ENCODE measurements at regions not wholly inside any gene's neighbourhood (a gene's known extent, or its start where the extent isn't known, plus 50 kb on each side); places are given as distances from the start of the nearest gene placed in this dataset.
A peak's percentile ranks its signal among the peaks of the same experiment; 100 is the strongest.
"Not testable (repeated sequence)": the region's sequence is repeated elsewhere in the genome, so short reads cannot be mapped to it uniquely, and the experiment has no call there.

DNA sequence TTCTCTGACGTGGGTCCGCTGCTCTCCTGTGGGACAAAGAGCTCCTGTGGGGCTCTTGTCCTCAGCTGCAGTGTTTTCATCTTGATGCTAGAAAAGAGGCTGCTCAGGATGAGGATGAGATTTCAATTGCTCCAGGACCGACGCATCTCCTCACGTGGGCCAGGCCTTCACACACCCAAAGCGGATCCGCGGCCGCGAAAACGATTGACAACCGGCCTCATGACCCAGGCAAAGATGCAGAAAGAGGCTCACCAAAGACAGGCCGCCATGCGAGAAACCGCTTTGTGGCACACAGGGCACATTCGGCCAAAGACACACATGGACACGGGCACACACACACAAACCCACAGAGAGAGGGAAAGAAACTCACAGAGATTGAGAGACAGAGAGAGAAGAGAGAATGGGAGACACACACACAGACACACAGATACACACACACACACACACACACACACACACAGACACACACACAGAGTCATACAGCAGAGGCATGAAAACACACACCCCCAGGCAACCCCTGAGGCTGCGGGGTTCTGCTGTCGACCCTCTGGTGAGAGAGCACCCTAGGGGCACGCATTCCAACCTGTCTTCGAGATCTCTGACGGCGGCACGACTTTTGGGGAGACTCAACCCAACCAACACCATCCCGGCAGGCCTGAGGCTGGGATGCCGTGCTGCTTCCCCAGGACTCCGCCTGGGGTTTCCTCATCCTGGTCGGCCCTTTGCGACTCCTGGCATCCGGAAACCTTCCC, 168.5 kb upstream of the ZNF337 start:
- DNase-seq (ENCODE audit: low spot score) = peak; percentile 37

GRCh38 chr20:25864326-25864962, 167.8 kb upstream of the ZNF337 start:
- peak; percentile 28 for DNase-seq (ENCODE audit: low spot score)

- peak; percentile 28 for DNase-seq (ENCODE audit: low spot score)
These were observed 167.1 kb upstream of the ZNF337 start for GRCh38 chr20:25863536-25864325.

- DNase-seq (ENCODE audit: low spot score) = peak; percentile 89
These were observed 166.4 kb upstream of the ZNF337 start for GRCh38 chr20:25862967-25863530.

DNA sequence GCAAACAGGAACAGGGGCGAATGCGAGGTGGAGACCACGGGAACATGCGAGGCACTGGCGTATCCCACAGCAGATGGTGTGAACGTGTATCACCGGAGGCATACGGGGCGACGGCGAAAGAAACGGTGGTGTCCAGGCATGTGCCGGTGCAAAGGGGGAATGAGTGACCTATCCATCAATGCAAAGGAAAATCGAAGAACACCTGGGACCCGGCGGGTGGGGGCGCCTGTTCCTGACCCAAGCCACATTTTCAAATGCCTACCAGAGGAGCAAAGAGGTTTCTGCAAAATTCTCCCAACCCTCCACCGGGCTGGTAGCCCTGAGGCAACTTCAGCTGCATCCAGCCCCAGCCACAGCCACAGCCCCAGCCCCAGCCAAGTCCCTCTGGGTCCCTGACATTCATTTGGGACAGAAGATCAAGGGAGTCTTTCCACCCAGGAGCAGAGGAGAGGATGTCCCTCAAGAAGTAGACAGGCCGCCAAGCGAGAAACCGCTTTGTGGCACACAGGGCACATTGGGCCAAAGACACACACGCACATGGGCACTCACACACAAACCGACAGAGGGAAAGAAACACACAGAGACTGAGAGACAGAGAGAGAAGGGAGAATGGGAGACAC, 164.0 kb upstream of the ZNF337 start:
- no peak for DNase-seq (ENCODE audit: low spot score)

DNA sequence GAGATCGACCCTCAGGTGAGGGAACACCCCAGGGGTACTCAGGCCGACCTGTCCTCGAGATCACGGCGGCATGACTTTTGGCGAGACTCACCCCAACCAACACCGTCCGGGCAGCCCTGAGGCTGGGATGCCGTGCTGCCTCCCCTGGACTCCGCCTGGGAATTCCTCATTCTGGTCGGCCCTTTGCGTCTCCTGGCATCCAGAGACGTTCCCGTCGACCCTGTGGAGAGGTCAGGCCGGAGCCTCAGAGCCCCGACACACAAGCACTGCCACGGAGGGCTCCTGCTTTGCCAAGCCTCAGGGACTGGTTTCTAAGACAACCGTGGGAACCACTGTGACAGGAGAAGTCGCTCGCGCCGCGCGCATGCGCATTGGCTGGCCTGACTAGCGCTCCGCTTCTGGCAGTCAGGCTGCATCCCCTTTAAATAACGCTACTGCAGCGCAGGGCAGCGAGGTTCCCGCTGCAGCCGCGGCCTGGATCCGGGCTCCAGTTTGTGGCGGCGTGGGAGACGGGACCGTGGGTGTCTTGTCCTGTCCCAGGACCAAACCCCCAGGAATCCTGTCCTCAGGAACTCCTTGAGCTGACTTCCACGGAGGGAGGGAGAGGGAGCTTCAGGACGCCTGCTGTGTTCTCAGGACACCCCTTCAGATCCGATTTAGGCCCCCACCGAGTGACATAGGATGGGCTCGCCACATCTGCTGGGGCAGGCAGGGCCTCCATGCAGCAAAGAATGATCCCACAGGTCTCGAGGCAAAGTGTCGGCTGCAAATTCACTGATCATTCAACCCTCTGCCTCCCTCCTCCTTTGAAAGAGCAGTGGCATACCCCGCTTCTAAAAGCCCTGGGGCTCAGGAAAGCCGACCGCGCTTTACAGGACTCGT, 163.2 kb upstream of the ZNF337 start:
- peak; percentile 72 for DNase-seq (ENCODE audit: low spot score)

- DNase-seq (ENCODE audit: low spot score) = peak; percentile 36
These were observed 162.1 kb upstream of the ZNF337 start for GRCh38 chr20:25858495-25859425.

GRCh38 chr20:25857091-25857788, 160.6 kb upstream of the ZNF337 start:
- peak; percentile 37 for DNase-seq (ENCODE audit: low spot score)

- DNase-seq (ENCODE audit: low spot score) = peak; percentile 36
These were observed 159.7 kb upstream of the ZNF337 start for GRCh38 chr20:25856256-25856884.

- DNase-seq (ENCODE audit: low spot score) = not testable (repeated sequence)
These were observed 159.0 kb upstream of the ZNF337 start for GRCh38 chr20:25855451-25856156.

GRCh38 chr20:25854666-25855065, 158.0 kb upstream of the ZNF337 start:
- DNase-seq (ENCODE audit: low spot score) = not testable (repeated sequence)

DNA sequence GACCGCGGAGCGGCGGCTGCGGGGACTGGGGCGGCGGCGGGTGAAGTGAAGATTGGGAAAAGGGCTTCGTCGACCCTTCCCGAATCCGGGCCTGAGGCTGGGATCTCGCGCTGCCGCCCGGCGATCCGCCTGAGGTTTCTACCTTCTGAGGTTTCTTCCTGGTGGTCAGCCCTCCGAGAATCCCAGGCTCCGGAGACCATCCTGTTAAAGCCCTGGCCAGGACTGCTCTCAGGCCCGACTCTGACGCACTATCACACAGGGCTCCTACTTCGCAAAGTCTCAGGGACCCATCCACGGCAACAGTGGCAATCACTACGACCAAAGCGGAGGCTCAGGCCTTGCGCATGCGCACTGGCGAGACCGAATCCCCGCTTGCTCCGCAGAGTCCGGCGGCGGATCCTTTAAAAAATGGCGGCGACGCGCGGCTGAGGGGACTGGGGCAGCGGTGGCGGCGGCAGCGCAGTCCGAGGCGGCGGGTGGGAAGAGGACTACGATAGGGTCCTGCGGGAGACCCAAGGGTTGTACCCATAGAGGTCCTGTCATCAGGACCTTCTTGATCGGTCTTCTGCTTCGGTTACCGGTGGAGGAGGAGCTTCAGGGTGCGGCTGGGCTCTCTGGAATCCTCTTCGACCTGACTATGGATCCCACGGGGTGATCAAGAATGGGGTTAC, 157.2 kb upstream of the ZNF337 start:
- peak; percentile 73 for DNase-seq (ENCODE audit: low spot score)

DNA sequence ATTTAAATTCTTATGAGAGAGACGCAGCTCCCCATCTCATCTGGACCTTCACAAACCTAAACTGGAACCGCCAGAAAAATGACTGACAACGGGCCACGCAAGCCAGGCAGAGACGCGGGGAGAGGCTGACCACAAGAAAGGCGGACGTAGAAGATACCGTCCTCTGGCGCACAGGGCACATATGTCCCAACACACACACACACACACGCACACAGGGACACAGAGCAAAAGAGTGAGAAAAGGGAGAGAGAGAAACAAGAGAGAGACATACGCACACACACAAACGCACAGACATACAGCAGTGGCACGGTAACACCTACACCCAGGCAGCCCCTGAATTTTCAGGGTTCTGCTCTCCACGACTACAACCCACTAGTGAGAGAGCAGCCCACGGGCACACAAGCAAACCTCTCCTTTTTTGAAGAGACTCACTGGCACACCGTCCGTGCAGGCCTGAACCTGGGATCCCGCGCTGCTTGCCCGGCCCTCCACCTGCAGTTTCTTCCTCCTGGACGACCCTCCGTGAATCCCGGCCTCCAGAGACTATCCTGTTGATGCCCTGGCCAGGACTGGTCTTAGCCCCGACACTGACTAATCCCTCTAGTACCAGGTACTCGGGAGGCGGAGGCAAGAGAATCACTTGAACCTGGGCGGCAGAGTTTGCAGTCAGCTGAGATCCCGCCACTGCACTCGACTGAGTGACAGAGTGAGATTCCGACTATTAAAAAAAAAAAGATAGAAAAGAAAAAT, 156.5 kb upstream of the ZNF337 start:
- DNase-seq (ENCODE audit: low spot score) = peak; percentile 35

- peak; percentile 34 for DNase-seq (ENCODE audit: low spot score)
These were observed 153.5 kb upstream of the ZNF337 start for GRCh38 chr20:25850133-25850532.

GRCh38 chr20:25848222-25848621, 151.6 kb upstream of the ZNF337 start:
- DNase-seq (ENCODE audit: low spot score) = peak; percentile 32

DNA sequence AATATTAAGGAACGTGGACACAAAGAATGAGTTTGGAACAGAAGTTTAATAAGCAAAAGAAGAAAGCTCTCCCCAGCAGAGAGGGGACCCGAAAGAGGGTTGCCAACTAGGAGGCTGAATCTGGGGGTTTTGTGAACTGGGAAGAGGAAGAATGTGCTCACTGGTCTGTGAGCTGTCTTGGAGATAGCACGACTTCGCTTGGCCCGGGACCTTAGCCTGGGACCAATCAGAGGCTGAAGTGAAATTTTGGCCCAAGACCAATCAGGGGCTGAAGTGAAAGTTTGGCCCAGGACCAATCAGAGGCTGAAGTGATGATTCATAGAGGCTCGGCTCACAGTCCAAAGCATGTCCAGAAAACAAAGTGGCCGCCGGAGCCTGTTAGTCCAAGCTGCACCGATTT, 148.0 kb upstream of the ZNF337 start:
- not testable (repeated sequence) for DNase-seq (ENCODE audit: low spot score)

GRCh38 chr20:25813511-25813910, 116.9 kb upstream of the ZNF337 start:
- DNase-seq (ENCODE audit: low spot score) = not testable (repeated sequence)
